ENCODE measurements at regions not wholly inside any gene's neighbourhood (a gene's known extent, or its start where the extent isn't known, plus 50 kb on each side); places are given as distances from the start of the nearest gene placed in this dataset.

DNA sequence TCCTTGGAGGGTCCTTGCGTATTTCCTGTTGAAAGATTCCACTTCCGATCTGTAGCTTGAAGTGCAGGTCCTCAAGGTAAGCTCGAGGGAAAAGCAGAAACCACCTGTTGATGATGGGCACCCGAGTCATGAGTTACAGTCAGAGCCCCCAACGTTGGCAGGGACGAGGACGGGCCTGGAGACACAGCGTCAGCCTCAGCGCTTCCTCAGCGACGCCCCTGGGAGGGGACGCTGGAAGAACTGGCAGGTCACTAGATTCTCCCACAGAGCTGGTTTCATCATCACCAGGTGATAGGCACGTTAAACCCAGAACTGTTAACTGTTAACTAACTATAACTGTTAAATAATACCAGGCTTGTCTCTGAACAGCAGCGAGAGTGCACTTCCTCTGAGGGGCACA, 101.8 kb downstream of the TNFAIP2 start:
- DNase-seq (ENCODE audit: low spot score), result no peak
- in situ Hi-C loops (cut with MboI; ENCODE audit: low sequenced_read_pairs, unreplicated experiment), result no loop called here
- TF ChIP-seq, protein P1, sequence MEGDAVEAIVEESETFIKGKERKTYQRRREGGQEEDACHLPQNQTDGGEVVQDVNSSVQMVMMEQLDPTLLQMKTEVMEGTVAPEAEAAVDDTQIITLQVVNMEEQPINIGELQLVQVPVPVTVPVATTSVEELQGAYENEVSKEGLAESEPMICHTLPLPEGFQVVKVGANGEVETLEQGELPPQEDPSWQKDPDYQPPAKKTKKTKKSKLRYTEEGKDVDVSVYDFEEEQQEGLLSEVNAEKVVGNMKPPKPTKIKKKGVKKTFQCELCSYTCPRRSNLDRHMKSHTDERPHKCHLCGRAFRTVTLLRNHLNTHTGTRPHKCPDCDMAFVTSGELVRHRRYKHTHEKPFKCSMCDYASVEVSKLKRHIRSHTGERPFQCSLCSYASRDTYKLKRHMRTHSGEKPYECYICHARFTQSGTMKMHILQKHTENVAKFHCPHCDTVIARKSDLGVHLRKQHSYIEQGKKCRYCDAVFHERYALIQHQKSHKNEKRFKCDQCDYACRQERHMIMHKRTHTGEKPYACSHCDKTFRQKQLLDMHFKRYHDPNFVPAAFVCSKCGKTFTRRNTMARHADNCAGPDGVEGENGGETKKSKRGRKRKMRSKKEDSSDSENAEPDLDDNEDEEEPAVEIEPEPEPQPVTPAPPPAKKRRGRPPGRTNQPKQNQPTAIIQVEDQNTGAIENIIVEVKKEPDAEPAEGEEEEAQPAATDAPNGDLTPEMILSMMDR (IDR thresholded peaks at IDR 0.05; ENCODE audit: borderline replicate concordance, control extremely low read depth, extremely low read depth, insufficient read depth, missing control alignments), result no peak

DNA sequence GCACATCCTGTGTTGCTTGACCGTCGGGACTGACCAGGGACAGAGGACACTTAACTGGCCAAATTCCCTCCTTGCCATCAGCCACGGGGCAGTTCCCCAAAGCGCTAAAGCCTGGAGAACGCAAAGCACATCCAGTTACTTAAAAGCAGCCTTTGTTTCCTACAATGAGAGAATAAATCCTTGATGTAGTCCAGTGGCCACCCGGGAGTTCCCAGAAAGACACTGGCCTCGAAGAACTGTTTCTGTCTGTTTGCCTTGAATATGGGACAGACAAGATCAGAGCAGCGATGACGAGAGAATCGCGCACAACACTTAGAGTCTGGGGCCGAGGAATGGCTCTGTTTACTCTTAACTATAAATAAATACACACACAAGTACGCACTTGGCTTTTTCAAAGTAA, 102.2 kb downstream of the TNFAIP2 start:
- TF ChIP-seq, protein P1 (IDR thresholded peaks at IDR 0.05; ENCODE audit: borderline replicate concordance, control extremely low read depth, extremely low read depth, insufficient read depth, missing control alignments), result no peak
- DNase-seq (ENCODE audit: low spot score), result no peak
- in situ Hi-C loops (cut with MboI; ENCODE audit: low sequenced_read_pairs, unreplicated experiment), result no loop called here

- in situ Hi-C loops (cut with MboI; ENCODE audit: low sequenced_read_pairs, unreplicated experiment), result no loop called here
- TF ChIP-seq, protein P1 (IDR thresholded peaks at IDR 0.05; ENCODE audit: borderline replicate concordance, control extremely low read depth, extremely low read depth, insufficient read depth, missing control alignments), result no peak
Measured at GRCh38 chr14:103227094-103227768, 104.0 kb downstream of the TNFAIP2 start.

DNA sequence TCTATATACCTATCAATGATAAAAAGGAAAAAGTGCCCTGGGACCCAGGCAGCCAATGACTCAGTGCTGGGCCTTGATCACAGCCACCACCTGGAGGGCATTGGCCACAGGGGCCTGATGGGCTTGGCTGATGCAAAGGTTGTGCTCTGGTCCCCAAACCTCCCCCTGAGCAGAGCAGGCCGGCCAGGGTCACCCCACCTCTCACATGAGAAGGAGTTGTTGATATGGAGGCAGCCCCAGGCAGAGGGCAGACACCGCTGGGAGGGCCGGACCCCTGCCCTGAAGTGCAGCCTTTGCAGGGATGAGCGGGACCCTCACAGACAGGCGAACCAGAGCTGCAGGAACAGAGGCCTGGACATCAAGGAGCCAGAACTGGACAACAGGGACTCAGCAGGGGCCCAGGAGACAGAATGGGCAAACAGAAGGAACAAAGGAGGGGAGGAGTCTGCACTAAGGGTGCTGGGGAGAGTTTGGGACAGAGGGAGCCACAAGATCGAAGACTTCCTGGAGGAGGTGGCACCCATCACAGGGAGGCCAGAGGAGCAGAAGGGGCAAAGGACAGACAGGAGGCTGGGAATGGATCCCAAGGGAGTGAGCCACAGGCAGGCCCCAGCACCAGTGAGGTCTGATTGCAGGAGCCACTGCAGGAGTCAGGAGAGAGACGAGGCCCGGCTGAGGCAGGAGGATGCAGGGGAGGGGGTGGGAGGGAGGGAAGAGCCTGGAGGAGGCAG, 105.0 kb downstream of the TNFAIP2 start:
- in situ Hi-C loops (cut with MboI; ENCODE audit: low sequenced_read_pairs, unreplicated experiment), result no loop called here
- TF ChIP-seq, protein P1 (IDR thresholded peaks at IDR 0.05; ENCODE audit: borderline replicate concordance, control extremely low read depth, extremely low read depth, insufficient read depth, missing control alignments), result no peak
- DNase-seq (ENCODE audit: low spot score), result peak; percentile 18

More at GRCh38 chr14:103227094-103227768, 104.0 kb downstream of the TNFAIP2 start:
- DNase-seq (ENCODE audit: low spot score), result peak; percentile 17

DNA sequence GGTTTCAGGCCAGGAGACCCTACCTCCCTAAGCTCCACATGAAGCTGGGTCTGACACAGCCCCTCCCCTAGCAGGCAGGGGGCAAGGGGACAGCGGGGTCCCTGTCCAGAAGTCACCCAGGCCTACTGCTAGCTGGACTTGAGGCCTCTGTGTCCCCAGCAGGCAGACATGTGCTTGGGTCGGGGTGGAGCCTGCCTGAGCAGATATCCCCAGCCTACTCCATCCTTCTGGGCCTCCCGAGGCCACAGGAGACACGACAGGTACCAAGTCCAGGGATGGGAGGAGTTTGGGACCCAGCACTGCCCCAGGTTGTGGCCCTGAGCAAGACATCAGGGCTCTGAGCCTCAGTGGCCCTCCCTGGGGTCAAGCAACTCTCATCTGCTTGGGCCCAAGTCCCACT, 105.2 kb upstream of the EIF5 start:
- in situ Hi-C loops (cut with MboI; ENCODE audit: low sequenced_read_pairs, unreplicated experiment), result no loop called here
- no peak for DNase-seq (ENCODE audit: low spot score)
- TF ChIP-seq, protein P1 (IDR thresholded peaks at IDR 0.05; ENCODE audit: borderline replicate concordance, control extremely low read depth, extremely low read depth, insufficient read depth, missing control alignments), result no peak

GRCh38 chr14:103230021-103230420, 104.0 kb upstream of the EIF5 start:
- in situ Hi-C loops (cut with MboI; ENCODE audit: low sequenced_read_pairs, unreplicated experiment), result no loop called here
- no peak for DNase-seq (ENCODE audit: low spot score)
- TF ChIP-seq, protein P1 (IDR thresholded peaks at IDR 0.05; ENCODE audit: borderline replicate concordance, control extremely low read depth, extremely low read depth, insufficient read depth, missing control alignments), result no peak
